HepG2 (cell line): ENCODE measurements at regions not wholly inside any gene's neighbourhood (a gene's known extent, or its start where the extent isn't known, plus 50 kb on each side); places are given as distances from the start of the nearest gene placed in this dataset.

Experiments used
- POLR2A ChIP-seq, 2 experiments: IDR thresholded peaks; 2 replicates each; pipeline ENCODE4 v1.6.1; 2011; ENCODE audit warnings: low read depth in 2 of 2, low read length in 2 of 2, mild to moderate bottlenecking in 1 of 2, moderate library complexity in 1 of 2; ENCODE audit not compliant: insufficient read depth in 1 of 2
- RFXAP ChIP-seq: sonication (generic); formaldehyde crosslinking; IDR thresholded peaks from 2 replicates; pipeline ENCODE4 v1.4.0; 2020; ENCODE audit warnings: missing genetic modification reagents, borderline replicate concordance
- ZGPAT ChIP-seq: IDR thresholded peaks from 2 replicates; pipeline ENCODE4 v1.6.1; 2016; ENCODE audit warnings: mild to moderate bottlenecking

GRCh38 chr5:61905613-61906012 lies 400.4 kb upstream of the KIF2A start:
- TF ChIP-seq ZGPAT (CRISPR knock-in tag): no peak
- TF ChIP-seq POLR2A (IDR thresholded peaks at IDR 0.05; ENCODE audit: insufficient read depth in 1 of 2, low read depth in 2 of 2, low read length in 2 of 2): no peak
- no peak for TF ChIP-seq RFXAP (CRISPR knock-in tag)
